CD4-positive, alpha-beta T cell (primary cell): ENCODE measurements at regions not wholly inside any gene's neighbourhood (a gene's known extent, or its start where the extent isn't known, plus 50 kb on each side); places are given as distances from the start of the nearest gene placed in this dataset.

Source experiments
- ATAC-seq: fragments of 200-7000 bp; cut with Tn5 transposase; one replicate; pipeline ENCODE4 v1.10.0; 2022; ENCODE audit warnings: mild to moderate bottlenecking; ENCODE audit not compliant: poor library complexity
- CTCF ChIA-PET: fragments of 350-600 bp; sonication (Branson Sonifier 250); formaldehyde crosslinking; loops from one replicate; lab custom pipeline; 2021; ENCODE audit warnings: antibody characterized with exemption, inconsistent platforms; lab: Charles Lee
- POLR2A ChIA-PET: fragments of 350-600 bp; sonication (Branson Sonifier 250); formaldehyde crosslinking; loops from one replicate; lab custom pipeline; 2021; ENCODE audit warnings: antibody characterized with exemption, inconsistent platforms; lab: Charles Lee
- DNase-seq, 14 experiments: peaks; one replicate each; pipeline ENCODE4 v3.0.0-alpha.2; 2013 to 2020; ENCODE audit warnings: mixed read lengths in 2 of 14
- H3K27ac ChIP-seq, 2 donors: one replicate each; pipeline versions ENCODE4 v1.5.1 to v1.7.0; 2013; ENCODE audit warnings: low read length in 2 of 2, low read depth in 1 of 2, mild to moderate bottlenecking in 1 of 2
- H3K27me3 ChIP-seq, 2 experiments: 1 replicate in 1 of 2; 2 replicates in 1 of 2; pipeline versions ENCODE4 v1.6.1 to v1.7.0; 2013; ENCODE audit warnings: low read length in 2 of 2, control low read depth in 1 of 2, mild to moderate bottlenecking in 1 of 2, moderate library complexity in 1 of 2; ENCODE audit not compliant: insufficient read depth in 2 of 2, control insufficient read depth in 1 of 2
- H3K36me3 ChIP-seq: one replicate; pipeline ENCODE4 v1.6.1; 2013; ENCODE audit warnings: low read length, control low read depth; ENCODE audit not compliant: insufficient read depth
- H3K4me1 ChIP-seq: one replicate; pipeline ENCODE4 v1.6.1; 2013; ENCODE audit warnings: low read length, control low read depth; ENCODE audit not compliant: insufficient read depth
- H3K4me3 ChIP-seq: one replicate; pipeline ENCODE4 v1.5.1; 2013; ENCODE audit warnings: mild to moderate bottlenecking, low read length, moderate library complexity
- H3K9me3 ChIP-seq, 2 experiments: 1 replicate in 1 of 2; 2 replicates in 1 of 2; pipeline versions ENCODE4 v1.6.1 to v1.7.0; 2013; ENCODE audit warnings: low read length in 2 of 2, mild to moderate bottlenecking in 2 of 2, control low read depth in 1 of 2, moderate library complexity in 1 of 2; ENCODE audit not compliant: control insufficient read depth in 1 of 2, insufficient read depth in 1 of 2
- H3K27ac Mint-ChIP-seq: one replicate; pipeline ENCODE4 v1.8.0; 2020; ENCODE audit warnings: mixed read lengths
- H3K27me3 Mint-ChIP-seq: one replicate; pipeline ENCODE4 v1.8.0; 2021; ENCODE audit warnings: mixed read lengths
- H3K36me3 Mint-ChIP-seq: one replicate; pipeline ENCODE4 v1.8.0; 2021; ENCODE audit warnings: low read depth, mixed read lengths
- H3K4me1 Mint-ChIP-seq: one replicate; pipeline ENCODE4 v1.8.0; 2021; ENCODE audit warnings: low read depth, mixed read lengths
- H3K4me3 Mint-ChIP-seq: one replicate; pipeline ENCODE4 v1.8.0; 2020; ENCODE audit warnings: mild to moderate bottlenecking, mixed read lengths
- H3K9me3 Mint-ChIP-seq: one replicate; pipeline ENCODE4 v1.8.0; 2020; ENCODE audit warnings: mixed read lengths
- CTCF ChIP-seq: fragments of 200-600 bp; IDR thresholded peaks from one replicate; pipeline ENCODE4 v1.8.0; 2022; ENCODE audit warnings: antibody characterized with exemption, mild to moderate bottlenecking
- intact Hi-C, 2 experiments: fragments of 100-400 bp; cut with DNase I in 1 of 2; cut with micrococcal nuclease in 1 of 2; formaldehyde crosslinking; loops; one replicate each; pipeline versions ENCODE4 v1.15.1 to v1.9.0; 2023 to 2025; cut with DNase I, micrococcal nuclease

DNA sequence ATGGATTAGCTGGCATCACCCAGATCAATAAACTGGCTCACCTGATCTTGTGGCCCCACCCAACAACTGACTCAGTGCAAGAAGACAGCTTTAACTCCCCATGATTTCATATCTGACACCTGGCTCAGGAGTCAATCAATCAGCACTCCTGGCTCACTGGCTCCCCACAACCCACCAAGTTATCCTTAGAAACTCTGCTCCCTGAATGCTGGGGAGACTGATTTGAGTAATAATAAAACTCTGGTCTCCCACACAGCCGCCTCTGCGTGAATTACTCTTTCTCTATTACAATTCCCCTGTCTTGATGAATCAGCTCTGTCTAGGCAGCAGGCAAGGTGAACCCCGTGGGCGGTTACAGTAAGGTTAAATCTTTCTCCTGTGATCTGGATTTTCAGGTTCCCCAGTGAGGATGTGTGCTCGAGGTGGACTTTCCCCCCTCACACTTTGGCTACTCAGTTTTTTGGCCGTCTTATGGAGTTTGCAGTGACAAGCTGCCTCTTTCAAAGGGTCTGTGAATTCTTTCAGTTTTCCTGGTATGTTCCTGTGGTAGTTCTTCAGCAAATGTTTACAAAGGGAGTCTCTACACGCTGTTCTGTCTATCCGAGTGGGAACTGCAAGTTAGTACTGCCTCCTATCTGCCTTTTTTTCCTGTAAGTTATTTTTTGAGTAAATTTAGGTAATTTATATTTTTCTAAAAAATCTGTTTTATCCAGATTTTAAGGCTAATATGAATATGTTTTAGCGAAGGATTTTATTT is 500.2 kb upstream of the NUDT12 start:
- H3K27me3 Mint-ChIP-seq = no peaks in the 10 kb centered on the region
- no peaks in the 10 kb centered on the region for H3K9me3 ChIP-seq
- no peaks in the 10 kb centered on the region for H3K36me3 Mint-ChIP-seq
- no peaks in the 10 kb centered on the region for H3K36me3 ChIP-seq
- ChIA-PET POLR2A (no interaction called here), CTCF (no interaction called here)
- TF ChIP-seq CTCF = no peak
- intact Hi-C loops = no loop called here
- H3K9me3 Mint-ChIP-seq = peaks cover 6% of the 10 kb centered on the region
- no peaks in the 10 kb centered on the region for H3K4me1 Mint-ChIP-seq
- no peaks in the 10 kb centered on the region for H3K27me3 ChIP-seq
- H3K27ac ChIP-seq = no peak overlapping the region
- DNase-seq (no peak), ATAC-seq (no peak)
- no peak overlapping the region for H3K4me3 Mint-ChIP-seq
- no peak overlapping the region for H3K4me3 ChIP-seq
- no peaks in the 10 kb centered on the region for H3K4me1 ChIP-seq
- H3K27ac Mint-ChIP-seq = no peak overlapping the region

- no peak for TF ChIP-seq CTCF
- ATAC-seq (no peak), DNase-seq (no peak)
- no peaks in the 10 kb centered on the region for H3K27me3 Mint-ChIP-seq
- ChIA-PET POLR2A (no interaction called here), CTCF (no interaction called here)
- H3K4me3 Mint-ChIP-seq = no peak overlapping the region
- no peaks in the 10 kb centered on the region for H3K9me3 ChIP-seq
- intact Hi-C loops = no loop called here
- no peaks in the 10 kb centered on the region for H3K36me3 Mint-ChIP-seq
- no peak overlapping the region for H3K27ac ChIP-seq
- no peaks in the 10 kb centered on the region for H3K36me3 ChIP-seq
- no peaks in the 10 kb centered on the region for H3K4me1 ChIP-seq
- H3K27me3 ChIP-seq = no peaks in the 10 kb centered on the region
- peaks cover 7% of the 10 kb centered on the region for H3K9me3 Mint-ChIP-seq
- no peak overlapping the region for H3K4me3 ChIP-seq
- no peaks in the 10 kb centered on the region for H3K4me1 Mint-ChIP-seq
- H3K27ac Mint-ChIP-seq = no peak overlapping the region
Measured at GRCh38 chr5:104061707-104062106, 499.1 kb upstream of the NUDT12 start.

- no peak for TF ChIP-seq CTCF
- H3K27ac ChIP-seq = no peak overlapping the region
- H3K27me3 Mint-ChIP-seq = no peaks in the 10 kb centered on the region
- ATAC-seq = no peak
- H3K36me3 Mint-ChIP-seq = no peaks in the 10 kb centered on the region
- no peak overlapping the region for H3K27ac Mint-ChIP-seq
- no peaks in the 10 kb centered on the region for H3K4me1 ChIP-seq
- no peak overlapping the region for H3K4me3 ChIP-seq
- no peaks in the 10 kb centered on the region for H3K27me3 ChIP-seq
- intact Hi-C loops = no loop called here
- no peaks in the 10 kb centered on the region for H3K36me3 ChIP-seq
- no peaks in the 10 kb centered on the region for H3K4me1 Mint-ChIP-seq
- no peak for DNase-seq
- ChIA-PET CTCF (no interaction called here), POLR2A (no interaction called here)
- peaks cover 18% of the 10 kb centered on the region for H3K9me3 Mint-ChIP-seq
- H3K9me3 ChIP-seq = peaks cover 4 to 7% of the 10 kb centered on the region in 2 experiments
- H3K4me3 Mint-ChIP-seq = no peak overlapping the region
Measured at GRCh38 chr5:104053353-104053649, 490.7 kb upstream of the NUDT12 start.
